Head of caudate nucleus (tissue), 42 donors: ENCODE measurements at regions not wholly inside any gene's neighbourhood (a gene's known extent, or its start where the extent isn't known, plus 50 kb on each side); places are given as distances from the start of the nearest gene placed in this dataset.

Experiments
- DNase-seq, 42 donors: peaks; one replicate each; pipeline versions ENCODE4 v3.0.0 to v3.0.0-alpha.2; 2020 to 2021; ENCODE audit warnings: mixed read lengths in 7 of 42
- intact Hi-C: fragments of 100-400 bp; cut with DNase I; formaldehyde crosslinking; loops from one replicate; pipeline ENCODE4 v1.15.0; 2022

- intact Hi-C loops: no loop called here
- no peak for DNase-seq
These were observed 365.3 kb downstream of the SAMD5 start for GRCh38 chr6:147873816-147874215.

- intact Hi-C loops: no loop called here
- DNase-seq: no peak
These were observed 365.8 kb downstream of the SAMD5 start for GRCh38 chr6:147874322-147874721.

- no peak for DNase-seq
- intact Hi-C loops: no loop called here
These were observed 370.6 kb downstream of the SAMD5 start for GRCh38 chr6:147879031-147879580.

GRCh38 chr6:147881432-147881831, 372.9 kb downstream of the SAMD5 start:
- no peak for DNase-seq
- intact Hi-C loops: no loop called here

- intact Hi-C loops: no loop called here
- no peak for DNase-seq
These were observed 379.9 kb downstream of the SAMD5 start for GRCh38 chr6:147888374-147888773.

GRCh38 chr6:147891671-147892070, 383.2 kb downstream of the SAMD5 start:
- intact Hi-C loops: no loop called here
- DNase-seq: no peak

GRCh38 chr6:147892476-147892875, 384.0 kb downstream of the SAMD5 start:
- no peak for DNase-seq
- intact Hi-C loops: no loop called here

GRCh38 chr6:147895272-147895671, 386.8 kb downstream of the SAMD5 start:
- DNase-seq: no peak
- intact Hi-C loops: no loop called here

GRCh38 chr6:147900247-147900830, 391.8 kb downstream of the SAMD5 start:
- intact Hi-C loops: no loop called here
- no peak for DNase-seq

- DNase-seq: no peak
- intact Hi-C loops: no loop called here
These were observed 394.8 kb downstream of the SAMD5 start for GRCh38 chr6:147903321-147903720.

GRCh38 chr6:147903931-147904330, 395.4 kb downstream of the SAMD5 start:
- intact Hi-C loops: no loop called here
- DNase-seq: no peak

- DNase-seq: no peak
- intact Hi-C loops: no loop called here
These were observed 395.9 kb downstream of the SAMD5 start for GRCh38 chr6:147904416-147904815.

GRCh38 chr6:147905711-147906110, 397.2 kb downstream of the SAMD5 start:
- intact Hi-C loops: no loop called here
- DNase-seq: no peak

GRCh38 chr6:147906361-147906760, 397.9 kb downstream of the SAMD5 start:
- intact Hi-C loops: no loop called here
- DNase-seq: no peak

- intact Hi-C loops: no loop called here
- no peak for DNase-seq
These were observed 401.1 kb downstream of the SAMD5 start for GRCh38 chr6:147909640-147910039.

- DNase-seq: no peak
- intact Hi-C loops: no loop called here
These were observed 401.8 kb downstream of the SAMD5 start for GRCh38 chr6:147910281-147910680.

- no peak for DNase-seq
- intact Hi-C loops: no loop called here
These were observed 402.6 kb downstream of the SAMD5 start for GRCh38 chr6:147911057-147911456.

- intact Hi-C loops: no loop called here
These were observed 403.2 kb downstream of the SAMD5 start for GRCh38 chr6:147911686-147912085.

GRCh38 chr6:147922799-147923198, 414.3 kb downstream of the SAMD5 start:
- intact Hi-C loops: no loop called here
- peak in 7 of 42 donors; percentile 2 to 28 (median 17) for DNase-seq

More at GRCh38 chr6:147911686-147912085, 403.2 kb downstream of the SAMD5 start:
- DNase-seq: no peak

GRCh38 chr6:147924598-147924997, 416.1 kb downstream of the SAMD5 start:
- intact Hi-C loops: no loop called here
- no peak for DNase-seq

- no peak for DNase-seq
- intact Hi-C loops: no loop called here
These were observed 416.8 kb upstream of the SASH1 start for GRCh38 chr6:147925826-147926225.
